Transverse colon (tissue), 4 donors: ENCODE measurements at regions not wholly inside any gene's neighbourhood (a gene's known extent, or its start where the extent isn't known, plus 50 kb on each side); places are given as distances from the start of the nearest gene placed in this dataset.

Source experiments
- DNase-seq: peaks from one replicate; pipeline ENCODE4 v3.0.0-alpha.2; 2019
- H3K27ac ChIP-seq, 4 donors: fragments of 200-600 bp; sonication (generic); 2 replicates each; pipeline ENCODE4 v1.5.1; 2016 to 2018; ENCODE audit warnings: inconsistent platforms in 4 of 4
- H3K27me3 ChIP-seq: fragments of 200-600 bp; sonication (generic); 2 replicates; pipeline ENCODE4 v1.5.1; 2017; ENCODE audit warnings: inconsistent platforms
- H3K36me3 ChIP-seq, 4 donors: fragments of 200-600 bp; sonication (generic); 2 replicates each; pipeline ENCODE4 v1.5.1; 2017 to 2019; ENCODE audit warnings: inconsistent platforms in 4 of 4
- H3K4me1 ChIP-seq, 4 donors: fragments of 200-600 bp; sonication (generic); 2 replicates each; pipeline ENCODE4 v1.5.1; 2017 to 2020; ENCODE audit warnings: inconsistent platforms in 4 of 4
- H3K4me3 ChIP-seq, 4 donors: fragments of 200-600 bp; sonication (generic); 1 replicate in 1 of 4; 2 replicates in 3 of 4; pipeline versions ENCODE4 v1.5.1 to v1.6.1; 2017 to 2019; ENCODE audit warnings: inconsistent platforms in 4 of 4
- H3K9me3 ChIP-seq, 2 donors: fragments of 200-600 bp; sonication (generic); 2 replicates each; pipeline ENCODE4 v1.5.1; 2017 to 2019; ENCODE audit warnings: inconsistent platforms in 2 of 2
- CTCF ChIP-seq, 5 experiments: fragments of 200-600 bp in 3 of 5; fragments of 450-650 bp in 2 of 5; sonication (generic) in 3 of 5; IDR thresholded peaks; 1 replicate in 2 of 5; 2 replicates in 3 of 5; pipeline ENCODE4 v1.5.1; 2016 to 2017; ENCODE audit warnings: antibody characterized with exemption in 5 of 5, inconsistent platforms in 3 of 5, mild to moderate bottlenecking in 2 of 5, moderate library complexity in 1 of 5
- EP300 ChIP-seq: sonication (generic); formaldehyde crosslinking; IDR thresholded peaks from one replicate; pipeline ENCODE4 v1.6.1; 2017; ENCODE audit warnings: antibody characterized with exemption, low read depth
- POLR2A ChIP-seq: fragments of 450-650 bp; IDR thresholded peaks from one replicate; pipeline ENCODE4 v1.6.1; 2016; ENCODE audit warnings: antibody characterized with exemption, mild to moderate bottlenecking, moderate library complexity
- POLR2AphosphoS5 ChIP-seq, 3 donors: sonication (generic); formaldehyde crosslinking; IDR thresholded peaks; one replicate each; pipeline ENCODE4 v1.6.1; 2016; ENCODE audit warnings: antibody characterized with exemption in 3 of 3
- WGBS, 2 donors: methylation state at CpG; one replicate each; pipeline ENCODE4 v1.1.5; 2018; ENCODE audit warnings: low coverage in 1 of 2; 5-methylcytosine and 5-hydroxymethylcytosine counted together
- in situ Hi-C, 4 donors: fragments of 200-750 bp; cut with MboI; loops; one replicate each; pipeline versions ENCODE4 v1.15.0 to v1.15.1; 2017; ENCODE audit warnings: low sequenced_read_pairs in 3 of 4, low pct_ligation_motif_present in 1 of 4, low pct_unique_long_range_greater_than_20kb in 1 of 4
- intact Hi-C: fragments of 100-400 bp; cut with DNase I; formaldehyde crosslinking; loops from one replicate; pipeline ENCODE4 v1.15.1; 2023; ENCODE audit warnings: low total_unique reads

DNA sequence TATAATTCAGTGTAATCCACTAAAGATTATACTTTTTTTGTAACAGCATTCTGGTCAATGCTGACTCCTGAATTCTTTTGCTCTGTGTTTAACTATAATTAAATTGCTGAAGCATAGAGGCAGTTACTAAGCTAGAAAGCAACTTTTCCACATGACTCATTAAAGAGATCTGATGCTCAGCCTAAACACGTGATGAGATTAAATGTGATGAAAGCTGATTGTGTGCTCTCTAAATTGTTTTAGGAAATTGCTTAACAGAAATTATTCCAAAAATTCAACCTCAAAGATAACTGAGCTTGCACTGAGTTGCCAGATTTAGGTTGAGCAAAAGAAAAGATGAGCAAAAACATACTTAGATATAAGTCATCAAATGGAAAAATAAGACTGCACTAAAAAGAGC lies 1033.6 kb downstream of the FAM181B start:
- intact Hi-C loops, result no loop called here
- DNase-seq, result no peak
- WGBS, 2 donors, result 75 to 82% methylated on average over 1 of the region's 1 CpG
- in situ Hi-C loops, result no loop called here
- H3K27me3 ChIP-seq, result no peaks in the 10 kb centered on the region
- H3K36me3 ChIP-seq, result no peaks in the 10 kb centered on the region
- peaks cover 3 to 6% of the 10 kb centered on the region in 2 donors for H3K9me3 ChIP-seq
- H3K27ac ChIP-seq, result no peak overlapping the region
- no peak overlapping the region for H3K4me3 ChIP-seq
- no peaks in the 10 kb centered on the region for H3K4me1 ChIP-seq
- TF ChIP-seq CTCF (IDR thresholded peaks at IDR 0.05) (no peak), POLR2AphosphoS5 (IDR thresholded peaks at IDR 0.05) (no peak), EP300 (no peak), POLR2A (no peak)

- Histone ChIP-seq H3K36me3 (no peaks in the 10 kb centered on the region), H3K27me3 (no peaks in the 10 kb centered on the region), H3K27ac (no peak overlapping the region), H3K4me1 (no peaks in the 10 kb centered on the region), H3K4me3 (no peak overlapping the region), H3K9me3 (peaks cover 0 to 3% of the 10 kb centered on the region in 2 donors)
- intact Hi-C loops (no loop called here), in situ Hi-C loops (no loop called here)
- DNase-seq, result no peak
- WGBS, 2 donors, result 88 to 93% methylated on average over 2 of the region's 2 CpGs
- TF ChIP-seq CTCF (IDR thresholded peaks at IDR 0.05) (no peak), EP300 (no peak), POLR2AphosphoS5 (IDR thresholded peaks at IDR 0.05) (no peak), POLR2A (no peak)
These were observed 1046.6 kb downstream of the FAM181B start for GRCh38 chr11:81687057-81687456.

DNA sequence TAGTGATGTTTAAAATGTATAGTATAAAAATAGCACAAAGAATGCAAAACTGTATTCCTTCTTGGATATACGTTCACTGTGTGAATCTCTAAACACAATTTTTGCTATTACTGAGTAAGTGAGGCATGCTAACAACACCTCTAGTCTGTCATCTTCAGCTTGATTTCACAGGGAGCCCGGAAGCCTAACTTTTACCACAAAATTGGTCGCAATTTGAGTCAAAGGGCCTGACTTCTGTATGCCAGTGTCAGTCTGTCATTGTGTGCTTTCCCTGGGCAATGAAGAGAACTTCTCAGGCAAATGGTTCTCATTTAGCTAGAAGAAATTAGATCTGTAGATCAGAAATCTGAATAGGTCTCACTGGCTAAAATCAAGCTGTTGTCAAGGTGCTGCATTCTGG lies 1059.5 kb downstream of the FAM181B start:
- no peak for TF ChIP-seq POLR2AphosphoS5 (IDR thresholded peaks at IDR 0.05)
- no peak for TF ChIP-seq CTCF (IDR thresholded peaks at IDR 0.05)
- 52 to 60% methylated on average over 3 of the region's 3 CpGs for WGBS, 2 donors
- Histone ChIP-seq H3K27me3 (no peaks in the 10 kb centered on the region), H3K36me3 (no peaks in the 10 kb centered on the region), H3K4me1 (no peaks in the 10 kb centered on the region), H3K4me3 (no peak overlapping the region), H3K27ac (no peak overlapping the region), H3K9me3 (no peaks in the 10 kb centered on the region)
- in situ Hi-C loops (no loop called here), intact Hi-C loops (no loop called here)
- DNase-seq, result no peak

GRCh38 chr11:81673001-81673400 lies 1060.7 kb downstream of the FAM181B start:
- TF ChIP-seq POLR2AphosphoS5 (IDR thresholded peaks at IDR 0.05) (no peak), CTCF (IDR thresholded peaks at IDR 0.05) (no peak), EP300 (no peak), POLR2A (no peak)
- Histone ChIP-seq H3K36me3 (no peaks in the 10 kb centered on the region), H3K27ac (no peak overlapping the region), H3K4me3 (no peak overlapping the region), H3K4me1 (no peaks in the 10 kb centered on the region), H3K9me3 (no peaks in the 10 kb centered on the region), H3K27me3 (no peaks in the 10 kb centered on the region)
- no peak for DNase-seq
- in situ Hi-C loops, result no loop called here
- intact Hi-C loops, result no loop called here
